ENCODE measurements at regions not wholly inside any gene's neighbourhood (a gene's known extent, or its start where the extent isn't known, plus 50 kb on each side); places are given as distances from the start of the nearest gene placed in this dataset.

- no peak for TF ChIP-seq POLR2A (IDR thresholded peaks at IDR 0.05)
- TF ChIP-seq CTCF (IDR thresholded peaks at IDR 0.05) = no peak
Measured at GRCh38 chr3:104526901-104527401, 839.8 kb upstream of the ALCAM start.
